GM12878 (cell line): ENCODE measurements at regions not wholly inside any gene's neighbourhood (a gene's known extent, or its start where the extent isn't known, plus 50 kb on each side); places are given as distances from the start of the nearest gene placed in this dataset.

Experiments used
- ATF2 ChIP-seq: IDR thresholded peaks from 2 replicates; pipeline ENCODE4 v1.6.1; 2012; ENCODE audit warnings: low read length, inconsistent platforms
- BACH1 ChIP-seq: fragments of 450-650 bp; IDR thresholded peaks from 2 replicates; pipeline ENCODE4 v1.6.1; 2017; ENCODE audit warnings: mild to moderate bottlenecking, borderline replicate concordance
- CBX5 ChIP-seq: sonication (generic); IDR thresholded peaks from 2 replicates; pipeline ENCODE4 v1.6.1; 2016; ENCODE audit warnings: low read depth, moderate library complexity, mild to moderate bottlenecking, inconsistent platforms
- IRF4 ChIP-seq: IDR thresholded peaks from 2 replicates; pipeline ENCODE4 v1.6.1; 2011; ENCODE audit warnings: low read depth, low read length
- STAT1 ChIP-seq: fragments of 450-650 bp; conservative IDR thresholded peaks from 2 replicates; pipeline ENCODE4 v1.6.1; 2014; ENCODE audit warnings: antibody characterized with exemption, mild to moderate bottlenecking
- ZZZ3 ChIP-seq: IDR thresholded peaks from 2 replicates; pipeline ENCODE4 v1.6.1; 2011; ENCODE audit warnings: low read depth; ENCODE audit not compliant: control insufficient read depth, insufficient read length
- TF ChIP-seq, protein P1 (sequence below), 3 experiments: IDR thresholded peaks in 2 of 3; conservative IDR thresholded peaks in 1 of 3; 2 replicates each; pipeline ENCODE4 v1.5.1; 2011; ENCODE audit warnings: low read depth in 3 of 3, low read length in 3 of 3, mild to moderate bottlenecking in 3 of 3, control low read depth in 2 of 3, moderate library complexity in 2 of 3, inconsistent platforms in 1 of 3, mixed read lengths in 1 of 3; ENCODE audit not compliant: control insufficient read depth in 2 of 3, insufficient read depth in 1 of 3; ENCODE audit errors: extremely low read depth in 1 of 3
- TF ChIP-seq, protein P2 (sequence below): fragments of 450-650 bp; formaldehyde crosslinking; IDR thresholded peaks from 2 replicates; pipeline ENCODE4 v1.4.0; 2022; ENCODE audit warnings: mild to moderate bottlenecking, moderate library complexity

DNA sequence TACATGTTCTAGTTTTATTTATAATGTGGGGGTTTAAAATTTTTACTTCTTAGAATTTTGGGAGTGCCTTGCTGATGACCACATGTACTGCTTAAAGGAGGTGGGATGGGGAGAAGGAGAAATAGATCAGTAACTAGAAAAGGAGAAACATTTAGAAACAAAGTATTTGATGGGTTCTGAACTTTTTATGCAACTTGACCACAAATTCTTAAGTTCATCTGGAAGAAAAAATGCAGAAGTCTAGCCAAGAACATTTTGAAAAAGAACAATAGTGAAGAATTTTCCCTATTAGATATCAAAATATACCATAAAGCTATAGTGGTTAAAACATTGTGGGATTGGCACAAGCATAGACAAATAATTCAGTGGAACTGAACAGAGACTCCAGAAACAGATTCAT, 73.3 kb upstream of the AMPD3 start (continued):
- no peak for TF ChIP-seq BACH1
- TF ChIP-seq CBX5 = no peak
- no peak for TF ChIP-seq ZZZ3
- no peak for TF ChIP-seq IRF4
- TF ChIP-seq STAT1 = no peak
- TF ChIP-seq, protein P1, sequence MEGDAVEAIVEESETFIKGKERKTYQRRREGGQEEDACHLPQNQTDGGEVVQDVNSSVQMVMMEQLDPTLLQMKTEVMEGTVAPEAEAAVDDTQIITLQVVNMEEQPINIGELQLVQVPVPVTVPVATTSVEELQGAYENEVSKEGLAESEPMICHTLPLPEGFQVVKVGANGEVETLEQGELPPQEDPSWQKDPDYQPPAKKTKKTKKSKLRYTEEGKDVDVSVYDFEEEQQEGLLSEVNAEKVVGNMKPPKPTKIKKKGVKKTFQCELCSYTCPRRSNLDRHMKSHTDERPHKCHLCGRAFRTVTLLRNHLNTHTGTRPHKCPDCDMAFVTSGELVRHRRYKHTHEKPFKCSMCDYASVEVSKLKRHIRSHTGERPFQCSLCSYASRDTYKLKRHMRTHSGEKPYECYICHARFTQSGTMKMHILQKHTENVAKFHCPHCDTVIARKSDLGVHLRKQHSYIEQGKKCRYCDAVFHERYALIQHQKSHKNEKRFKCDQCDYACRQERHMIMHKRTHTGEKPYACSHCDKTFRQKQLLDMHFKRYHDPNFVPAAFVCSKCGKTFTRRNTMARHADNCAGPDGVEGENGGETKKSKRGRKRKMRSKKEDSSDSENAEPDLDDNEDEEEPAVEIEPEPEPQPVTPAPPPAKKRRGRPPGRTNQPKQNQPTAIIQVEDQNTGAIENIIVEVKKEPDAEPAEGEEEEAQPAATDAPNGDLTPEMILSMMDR (IDR thresholded peaks at IDR 0.05 in 2 of 3, conservative IDR thresholded peaks at IDR 0.05 in 1 of 3; ENCODE audit: control insufficient read depth in 2 of 3, extremely low read depth in 1 of 3, insufficient read depth in 1 of 3, low read depth in 3 of 3, low read length in 3 of 3) = no peak
- no peak for TF ChIP-seq ATF2
- TF ChIP-seq, protein P2, sequence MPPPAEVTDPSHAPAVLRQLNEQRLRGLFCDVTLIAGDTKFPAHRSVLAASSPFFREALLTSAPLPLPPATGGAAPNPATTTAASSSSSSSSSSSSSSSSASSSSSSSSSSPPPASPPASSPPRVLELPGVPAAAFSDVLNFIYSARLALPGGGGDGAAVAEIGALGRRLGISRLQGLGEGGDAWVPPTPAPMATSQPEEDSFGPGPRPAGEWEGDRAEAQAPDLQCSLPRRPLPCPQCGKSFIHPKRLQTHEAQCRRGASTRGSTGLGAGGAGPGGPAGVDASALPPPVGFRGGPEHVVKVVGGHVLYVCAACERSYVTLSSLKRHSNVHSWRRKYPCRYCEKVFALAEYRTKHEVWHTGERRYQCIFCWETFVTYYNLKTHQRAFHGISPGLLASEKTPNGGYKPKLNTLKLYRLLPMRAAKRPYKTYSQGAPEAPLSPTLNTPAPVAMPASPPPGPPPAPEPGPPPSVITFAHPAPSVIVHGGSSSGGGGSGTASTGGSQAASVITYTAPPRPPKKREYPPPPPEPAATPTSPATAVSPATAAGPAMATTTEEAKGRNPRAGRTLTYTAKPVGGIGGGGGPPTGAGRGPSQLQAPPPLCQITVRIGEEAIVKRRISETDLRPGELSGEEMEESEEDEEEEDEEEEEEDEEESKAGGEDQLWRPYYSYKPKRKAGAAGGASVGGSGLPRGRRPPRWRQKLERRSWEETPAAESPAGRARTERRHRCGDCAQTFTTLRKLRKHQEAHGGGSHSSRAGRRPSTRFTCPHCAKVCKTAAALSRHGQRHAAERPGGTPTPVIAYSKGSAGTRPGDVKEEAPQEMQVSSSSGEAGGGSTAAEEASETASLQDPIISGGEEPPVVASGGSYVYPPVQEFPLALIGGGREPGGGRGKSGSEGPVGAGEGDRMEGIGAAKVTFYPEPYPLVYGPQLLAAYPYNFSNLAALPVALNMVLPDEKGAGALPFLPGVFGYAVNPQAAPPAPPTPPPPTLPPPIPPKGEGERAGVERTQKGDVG (CRISPR knock-in tag) = no peak
